ENCODE measurements at regions not wholly inside any gene's neighbourhood (a gene's known extent, or its start where the extent isn't known, plus 50 kb on each side); places are given as distances from the start of the nearest gene placed in this dataset.
"Not testable (repeated sequence)": the region's sequence is repeated elsewhere in the genome, so short reads cannot be mapped to it uniquely, and the experiment has no call there.

DNA sequence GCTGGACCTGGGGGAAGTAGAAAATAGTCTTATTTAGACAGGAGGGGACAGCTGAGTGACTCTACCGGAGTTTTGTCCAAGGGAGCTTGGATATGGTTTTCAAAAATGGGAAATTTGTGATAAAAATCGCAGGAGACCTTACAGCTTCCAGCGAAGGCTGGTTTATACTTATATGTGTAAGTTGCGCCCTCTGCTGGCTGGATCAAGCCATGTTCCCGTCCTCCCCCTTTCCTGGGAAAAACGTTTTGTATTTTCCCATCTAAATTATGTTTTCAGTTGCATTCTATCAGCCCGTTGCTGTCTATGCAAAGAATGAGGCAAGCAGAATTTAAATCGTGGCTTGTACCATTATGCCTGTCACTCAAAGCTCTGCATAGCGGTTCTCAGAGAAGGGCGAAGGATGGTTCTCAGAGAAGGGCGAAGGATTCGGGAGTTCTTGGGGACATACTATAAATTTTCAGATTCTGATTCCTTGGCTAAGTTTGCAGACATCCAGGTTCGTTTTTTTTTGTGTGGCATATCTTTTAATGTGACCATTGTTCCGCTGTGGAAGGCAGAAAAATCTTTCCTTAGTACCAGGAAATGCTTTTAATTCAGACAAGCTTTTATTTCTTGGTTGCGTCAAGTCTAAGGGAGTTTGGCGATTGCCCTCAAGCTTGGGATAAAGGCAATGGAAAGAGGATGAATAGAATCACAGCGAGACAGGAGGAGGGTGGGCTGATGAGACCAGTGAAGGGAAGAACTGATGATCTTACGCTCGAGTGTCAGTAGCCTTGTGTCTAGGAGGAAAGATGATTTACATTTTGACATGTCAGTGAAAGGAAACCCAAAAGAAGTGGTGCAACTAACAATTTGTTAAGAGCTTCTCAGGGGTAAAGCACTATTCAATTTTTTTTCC, 128.5 kb upstream of the ARX start:
- DNase-seq (ENCODE audit: low spot score): peak; percentile 44

DNA sequence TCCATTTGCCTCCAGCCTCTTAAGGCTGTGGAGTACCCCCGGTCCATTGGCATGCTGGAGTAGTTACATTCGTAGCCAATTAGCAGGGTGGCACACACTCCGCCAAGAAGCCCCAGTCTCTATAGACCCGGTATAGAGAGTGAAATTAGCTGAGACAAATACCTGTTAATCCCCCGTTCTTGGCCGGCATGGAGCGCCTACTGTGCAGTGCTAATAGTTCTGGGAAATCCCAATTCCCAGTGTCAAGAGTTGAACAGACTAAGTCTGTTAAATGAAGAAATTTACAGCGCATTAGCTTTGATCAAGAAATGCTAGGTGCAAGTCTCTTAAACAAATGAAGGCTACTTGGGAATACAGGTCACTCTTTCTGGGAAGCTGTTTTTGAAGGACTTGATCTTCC, 127.8 kb upstream of the ARX start:
- DNase-seq (ENCODE audit: low spot score): no peak

DNA sequence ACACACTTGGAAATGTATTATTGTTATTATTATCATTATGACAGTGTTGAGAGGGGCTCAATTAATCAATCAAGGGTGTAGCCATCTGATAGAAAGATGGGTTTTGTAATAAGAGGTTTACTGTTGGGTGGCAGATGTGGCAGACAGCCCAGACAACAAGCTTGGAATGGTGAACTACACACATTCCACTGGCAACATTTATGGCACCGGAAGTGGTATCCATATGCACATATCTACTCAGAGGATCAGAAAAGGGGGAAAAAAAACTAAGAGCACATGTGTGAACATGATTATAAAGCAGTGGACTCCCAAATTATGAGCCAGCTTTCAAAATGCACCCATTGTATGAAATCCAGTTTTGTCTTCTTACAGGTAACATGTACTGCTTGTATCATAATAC, 125.9 kb upstream of the ARX start:
- DNase-seq (ENCODE audit: low spot score): no peak

DNA sequence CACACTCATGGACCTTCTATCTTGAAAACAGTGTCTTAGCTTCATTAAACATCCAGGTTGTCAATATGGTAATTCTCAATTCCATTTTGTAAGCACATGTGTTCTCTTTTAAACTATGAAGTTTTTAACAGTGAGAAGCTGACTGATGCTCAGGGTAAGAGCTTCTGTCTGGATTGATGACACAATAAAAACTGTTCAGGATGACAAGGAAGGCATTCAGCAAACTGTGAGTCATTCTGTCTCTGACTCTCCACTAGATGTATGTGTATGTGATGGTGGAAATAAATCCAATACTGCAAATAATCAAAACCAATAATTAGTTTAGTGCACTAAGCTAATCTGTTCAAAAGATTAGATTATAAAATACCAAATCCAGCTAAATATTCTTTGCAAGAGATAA, 115.3 kb upstream of the ARX start:
- no peak for DNase-seq (ENCODE audit: low spot score)

- no peak for DNase-seq (ENCODE audit: low spot score)
These were observed 114.9 kb upstream of the ARX start for GRCh38 chrX:25130619-25131018.

GRCh38 chrX:25125483-25125882, 109.7 kb upstream of the ARX start:
- no peak for DNase-seq (ENCODE audit: low spot score)

DNA sequence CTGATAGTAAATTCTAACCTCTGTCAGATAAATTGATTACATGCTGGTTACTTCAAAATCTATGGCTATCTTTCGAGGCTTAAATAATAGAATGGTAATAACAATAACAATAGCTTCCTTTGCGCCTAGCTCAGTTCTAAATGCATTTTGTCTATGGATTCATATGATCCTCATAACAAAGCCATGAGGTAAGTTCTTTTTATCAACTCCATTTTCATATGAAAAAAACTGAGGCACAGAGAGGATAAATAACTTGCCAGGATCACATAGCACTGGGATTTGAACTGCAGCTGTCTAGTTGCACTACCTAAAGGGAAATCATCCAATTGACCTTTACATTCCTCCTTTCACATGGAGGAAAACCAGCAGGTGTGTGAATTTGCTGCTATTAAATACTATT, 108.6 kb upstream of the ARX start:
- DNase-seq (ENCODE audit: low spot score): no peak

DNA sequence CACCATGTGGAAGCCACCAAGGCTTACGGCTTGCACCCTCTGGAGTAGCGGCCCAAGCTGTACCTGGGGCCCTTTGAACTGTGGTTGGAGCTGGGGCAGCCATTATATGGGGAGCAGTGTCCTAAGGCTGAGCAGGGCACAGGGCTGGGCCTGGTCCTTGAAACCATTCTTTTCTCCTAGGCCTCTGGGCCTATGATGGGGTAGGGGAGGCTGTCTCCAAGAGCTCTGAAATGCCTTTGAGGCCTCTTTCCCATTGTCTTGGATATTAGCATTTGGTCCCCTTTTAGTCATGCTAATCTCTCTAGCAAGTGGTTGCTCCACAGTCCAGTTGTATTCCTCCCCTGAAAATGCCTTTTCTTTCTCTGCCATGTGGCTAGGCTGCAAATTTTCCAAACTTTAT, 96.4 kb upstream of the ARX start:
- no peak for DNase-seq (ENCODE audit: low spot score)

- no peak for DNase-seq (ENCODE audit: low spot score)
These were observed 92.7 kb upstream of the ARX start for GRCh38 chrX:25108481-25108880.

GRCh38 chrX:25105221-25105620, 89.5 kb upstream of the ARX start:
- no peak for DNase-seq (ENCODE audit: low spot score)

DNA sequence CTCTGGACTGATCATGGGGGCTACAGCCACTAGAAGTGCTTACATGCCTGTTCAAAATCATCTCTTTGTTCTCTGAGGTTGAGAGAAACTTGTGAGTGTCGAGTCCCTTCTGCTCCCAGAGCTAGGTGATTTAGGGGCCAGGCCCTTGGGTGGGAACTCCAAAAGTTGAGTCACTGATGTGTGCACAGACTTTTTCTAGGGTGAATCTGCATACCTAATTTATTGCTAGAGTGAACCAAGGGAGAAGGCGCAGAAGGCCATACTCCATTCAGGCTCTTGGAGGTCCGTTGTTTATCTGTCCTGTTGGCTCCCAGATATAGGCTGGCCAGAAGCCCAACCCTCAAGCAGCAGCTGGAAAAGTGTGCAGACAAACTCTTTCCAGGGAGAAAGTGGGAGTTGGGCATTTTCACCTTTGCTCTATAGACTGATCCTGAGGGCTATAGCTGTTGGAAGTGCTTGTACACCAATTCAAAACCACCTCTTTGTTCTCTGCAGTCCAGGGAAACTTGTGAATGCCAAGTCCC, 80.8 kb upstream of the ARX start:
- DNase-seq (ENCODE audit: low spot score): no peak

GRCh38 chrX:25091152-25091551, 75.4 kb upstream of the ARX start:
- not testable (repeated sequence) for DNase-seq (ENCODE audit: low spot score)

- DNase-seq (ENCODE audit: low spot score): no peak
These were observed 68.7 kb upstream of the ARX start for GRCh38 chrX:25084446-25084845.

DNA sequence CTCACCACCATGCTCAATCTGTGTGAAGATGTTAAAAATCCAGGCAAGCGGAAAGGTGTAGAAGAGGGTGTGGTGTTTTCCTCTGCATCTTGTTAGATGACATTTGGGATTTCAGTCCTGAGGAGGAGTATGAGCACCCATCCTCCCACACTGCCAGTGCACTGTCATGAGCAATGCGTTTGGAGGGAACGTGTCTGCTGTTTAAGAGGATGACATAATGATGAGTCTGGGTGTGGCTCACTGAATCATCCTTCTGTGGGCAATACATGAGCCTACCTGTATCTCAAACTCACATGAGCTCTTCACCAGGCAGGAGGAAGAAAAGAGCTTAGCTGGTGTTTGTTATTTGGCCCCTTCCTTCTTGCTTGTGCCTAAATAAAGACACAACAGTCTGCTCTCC, 67.9 kb upstream of the ARX start:
- no peak for DNase-seq (ENCODE audit: low spot score)

- DNase-seq (ENCODE audit: low spot score): no peak
These were observed 63.3 kb upstream of the ARX start for GRCh38 chrX:25079020-25079419.

DNA sequence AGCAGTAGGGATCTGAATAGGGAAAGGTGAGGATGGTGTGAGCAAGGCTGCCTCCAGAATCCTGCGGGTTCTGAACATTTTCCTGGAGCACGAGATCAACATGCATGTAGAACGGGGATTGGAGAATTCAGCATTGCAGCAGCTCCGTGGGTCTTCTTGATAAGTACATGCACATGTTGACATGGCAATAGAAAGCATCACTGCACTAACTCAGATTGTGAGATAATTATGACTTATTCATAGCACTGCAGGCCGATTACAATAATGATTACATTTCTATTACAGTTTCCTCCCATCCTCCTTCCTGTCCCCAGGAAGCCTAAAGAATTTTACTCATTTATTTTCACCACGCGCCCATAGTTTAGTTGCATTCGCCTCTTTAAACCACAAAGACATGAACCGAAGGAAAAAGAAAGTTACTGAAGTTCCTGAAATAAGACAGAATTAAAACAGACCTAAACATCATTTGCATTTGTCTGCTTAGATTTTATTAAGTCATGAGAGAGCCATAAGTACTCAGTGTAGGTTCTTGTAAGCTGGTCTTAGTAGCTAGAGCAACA, 61.3 kb upstream of the ARX start:
- DNase-seq (ENCODE audit: low spot score): no peak

DNA sequence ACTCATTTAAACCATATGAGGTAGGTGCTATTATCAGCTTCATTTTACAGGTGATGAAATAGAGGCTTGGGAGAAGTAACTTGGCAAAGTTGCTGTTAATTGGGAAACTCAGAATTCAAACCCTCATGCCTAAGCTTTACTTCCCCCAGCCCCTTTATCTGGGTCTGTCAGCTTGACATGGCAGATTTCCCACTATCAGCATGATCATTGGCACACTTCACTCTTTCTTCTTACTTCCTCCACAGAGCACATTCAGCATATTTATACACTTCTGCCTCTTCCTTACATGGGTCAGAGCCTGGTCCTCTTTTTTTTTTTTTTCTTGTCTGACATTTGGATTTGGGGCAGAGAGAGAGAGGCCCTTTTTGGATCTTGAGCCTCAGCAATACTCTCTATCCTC, 56.5 kb upstream of the ARX start:
- no peak for DNase-seq (ENCODE audit: low spot score)

DNA sequence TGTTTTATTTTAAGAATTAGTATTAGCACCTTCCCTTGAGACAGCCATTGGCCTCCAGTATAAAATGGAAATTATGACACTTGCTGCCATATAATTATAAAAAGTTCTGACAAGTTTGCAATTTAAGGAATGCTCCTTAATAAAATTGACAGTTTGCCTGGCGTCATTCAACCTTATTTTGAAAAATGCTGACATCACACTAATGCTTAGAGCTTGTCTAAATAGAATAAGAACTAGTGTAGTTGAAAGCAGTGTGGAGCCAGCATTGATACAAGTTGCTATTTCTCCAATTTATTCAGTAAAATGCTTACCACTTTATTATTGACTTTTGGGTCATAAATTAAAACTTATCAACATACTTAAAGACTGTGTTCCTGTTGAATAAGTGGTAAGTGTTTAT, 54.3 kb upstream of the ARX start:
- DNase-seq (ENCODE audit: low spot score): no peak

- DNase-seq (ENCODE audit: low spot score): no peak
These were observed 53.4 kb upstream of the ARX start for GRCh38 chrX:25069209-25069608.

DNA sequence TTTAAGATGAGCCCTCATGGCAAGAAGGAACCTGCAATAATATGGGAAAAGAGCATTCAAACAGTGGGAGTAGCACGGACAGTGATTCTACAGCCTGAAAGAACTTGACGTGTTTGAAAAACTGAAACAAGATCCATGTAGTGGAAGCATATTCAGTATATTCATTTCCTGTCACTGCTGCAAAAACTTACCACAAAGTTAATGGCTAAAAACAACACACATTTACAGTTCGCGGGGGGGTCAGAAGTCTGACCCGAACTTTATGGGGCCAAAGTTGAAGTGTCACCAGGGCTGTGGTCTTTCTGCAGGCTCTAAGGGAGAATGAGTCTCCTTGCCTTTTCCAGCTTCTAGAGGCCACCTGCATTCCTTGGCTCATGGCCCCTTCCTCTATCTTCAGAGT, 52.6 kb upstream of the ARX start:
- no peak for DNase-seq (ENCODE audit: low spot score)

DNA sequence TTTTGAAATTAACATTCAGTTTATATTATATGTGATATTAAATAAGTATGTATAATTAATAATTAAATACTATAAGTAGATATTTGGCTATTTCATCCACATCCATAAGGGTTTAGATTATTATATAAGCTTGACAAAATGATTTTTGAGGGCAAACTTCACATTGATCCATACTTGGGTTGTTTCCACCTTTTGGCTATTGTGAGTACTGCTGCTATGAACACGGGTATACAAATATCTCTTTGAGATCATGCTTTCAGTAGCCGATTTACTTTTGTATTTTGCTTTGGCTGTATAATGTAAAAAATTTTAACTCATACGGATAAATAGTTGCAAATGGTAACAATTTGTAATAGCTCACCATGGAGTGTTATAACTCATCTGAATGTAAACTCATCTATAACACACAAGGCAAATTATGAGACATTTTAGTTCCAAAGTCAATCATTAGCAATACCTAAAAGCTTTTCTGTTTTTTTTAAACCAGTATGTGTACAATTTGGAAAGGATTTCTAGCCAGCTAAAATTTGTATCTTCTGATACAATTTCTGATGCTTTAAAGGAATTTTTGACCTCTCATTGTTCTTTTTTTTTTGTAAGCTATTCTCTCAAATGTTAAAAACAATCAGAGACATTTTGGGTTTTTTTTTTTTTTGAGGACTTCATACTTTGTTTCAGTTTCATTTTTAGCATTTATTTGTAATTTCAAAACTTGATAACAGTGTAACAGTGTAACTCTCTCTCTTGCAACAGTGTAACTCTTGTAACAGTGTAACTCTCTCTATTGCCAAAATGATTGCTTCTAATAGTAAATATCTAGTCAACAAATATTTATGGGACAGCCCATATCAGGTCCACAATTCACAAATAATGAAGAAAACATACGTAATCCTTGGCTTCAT, 51.8 kb upstream of the ARX start:
- no peak for DNase-seq (ENCODE audit: low spot score)

DNA sequence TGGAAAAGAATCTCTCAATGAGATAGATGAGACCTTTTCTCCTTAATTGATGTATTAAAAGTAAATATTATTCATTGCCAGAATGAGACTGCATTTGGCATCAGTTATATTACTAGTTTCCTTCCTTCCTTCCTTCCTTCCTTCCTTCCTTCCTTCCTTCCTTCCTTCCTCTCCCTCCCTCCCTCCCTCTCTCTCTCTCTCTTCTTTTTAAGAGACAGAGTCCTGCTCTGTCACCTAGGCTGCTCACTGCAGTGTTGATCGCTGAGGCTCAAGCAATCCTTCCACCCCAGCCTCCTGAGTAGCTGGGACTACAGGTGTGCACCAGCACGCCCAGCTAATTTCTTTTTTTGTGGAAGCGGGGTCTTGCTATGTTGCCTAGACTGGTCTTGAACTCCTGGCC, 50.4 kb upstream of the ARX start:
- no peak for DNase-seq (ENCODE audit: low spot score)

Data from SK-N-DZ (cell line).